Spleen (tissue), 11 donors: ENCODE measurements at regions not wholly inside any gene's neighbourhood (a gene's known extent, or its start where the extent isn't known, plus 50 kb on each side); places are given as distances from the start of the nearest gene placed in this dataset.
A peak's percentile ranks its signal among the peaks of the same experiment; 100 is the strongest.

Experiments
- DNase-seq: peaks from one replicate; pipeline ENCODE4 v3.0.0-alpha.2; 2020
- H3K27ac ChIP-seq, 8 donors: fragments of 200-600 bp; sonication (generic) in 7 of 8; 1 replicate in 4 of 8; 2 replicates in 4 of 8; pipeline versions ENCODE4 v1.5.0 to v1.8.0; 2016 to 2021; ENCODE audit warnings: inconsistent platforms in 4 of 8, mild to moderate bottlenecking in 4 of 8, moderate library complexity in 1 of 8
- H3K27me3 ChIP-seq, 7 donors: fragments of 200-600 bp; sonication (generic) in 6 of 7; replicated peaks in 1 of 7; 1 replicate in 4 of 7; 2 replicates in 3 of 7; pipeline versions ENCODE4 v1.5.0 to v1.8.0; 2016 to 2021; ENCODE audit warnings: inconsistent platforms in 3 of 7, mild to moderate bottlenecking in 1 of 7
- H3K36me3 ChIP-seq, 6 donors: fragments of 200-600 bp; sonication (generic) in 5 of 6; 1 replicate in 4 of 6; 2 replicates in 2 of 6; pipeline versions ENCODE4 v1.5.0 to v1.8.0; 2016 to 2021; ENCODE audit warnings: inconsistent platforms in 2 of 6
- H3K4me1 ChIP-seq, 6 donors: fragments of 200-600 bp; sonication (generic) in 5 of 6; 1 replicate in 3 of 6; 2 replicates in 3 of 6; pipeline versions ENCODE4 v1.5.0 to v1.8.0; 2016 to 2021; ENCODE audit warnings: inconsistent platforms in 3 of 6
- H3K4me3 ChIP-seq, 8 donors: fragments of 200-600 bp; sonication (generic) in 7 of 8; 1 replicate in 4 of 8; 2 replicates in 4 of 8; pipeline versions ENCODE4 v1.5.0 to v1.8.0; 2016 to 2021; ENCODE audit warnings: inconsistent platforms in 4 of 8, mild to moderate bottlenecking in 4 of 8, moderate library complexity in 2 of 8
- H3K9me3 ChIP-seq, 8 donors: fragments of 200-600 bp; sonication (generic) in 7 of 8; 1 replicate in 4 of 8; 2 replicates in 4 of 8; pipeline versions ENCODE4 v1.5.0 to v1.8.0; 2016 to 2021; ENCODE audit warnings: inconsistent platforms in 4 of 8
- POLR2A ChIP-seq, 3 donors: fragments of 450-650 bp; IDR thresholded peaks; one replicate each; pipeline ENCODE4 v1.5.1; 2017; ENCODE audit warnings: antibody characterized with exemption in 3 of 3, mild to moderate bottlenecking in 1 of 3
- POLR2AphosphoS5 ChIP-seq, 3 donors: sonication (generic); formaldehyde crosslinking; IDR thresholded peaks; one replicate each; pipeline ENCODE4 v1.5.1; 2017; ENCODE audit warnings: antibody characterized with exemption in 3 of 3
- WGBS, 5 donors: extraction: QIAGEN DNeasy Blood & Tissue Kit in 3 of 5; methylation state at CpG; one replicate each; pipeline versions ENCODE4 v1.1.5 to v1.1.7; 2013 to 2018; 5-methylcytosine and 5-hydroxymethylcytosine counted together
- intact Hi-C: fragments of 100-400 bp; cut with DNase I; formaldehyde crosslinking; loops from one replicate; pipeline ENCODE4 v1.15.0; 2023; ENCODE audit warnings: low total_unique reads
- TF ChIP-seq, protein P1 (sequence below), 11 experiments: fragments of 200-600 bp in 7 of 11; fragments of 450-650 bp in 4 of 11; sonication (generic) in 4 of 11; IDR thresholded peaks in 8 of 11; conservative IDR thresholded peaks in 3 of 11; 1 replicate in 7 of 11; 2 replicates in 4 of 11; pipeline versions ENCODE4 v1.4.0 to v1.8.0; 2016 to 2021; ENCODE audit warnings: antibody characterized with exemption in 11 of 11, inconsistent platforms in 4 of 11, mild to moderate bottlenecking in 1 of 11
- donor health status: healthy with polysubstance abuse.
- donor health status: DM: no; HTN: no; CAD: no; lungs with moderate emphysema.
- donor health status: DM: no; HTN: no; CAD: no.
- donor health status: Bipolar disorder and iron deficiency.
- donor health status: healthy.
- donor health status: DM: no; HTN: no; CAD: no.
- donor health status: DM: yes; HTN: yes; CAD: no.

GRCh38 chr7:25672496-25672895 is 444.2 kb upstream of the NPVF start:
- H3K27ac ChIP-seq, result peak overlapping the region in 1 of 8 donors; percentile 32
- WGBS, 5 donors, result 49 to 82% (median 76%) methylated on average over 5 of the region's 5 CpGs
- no peaks in the 10 kb centered on the region for H3K4me1 ChIP-seq
- no peaks in the 10 kb centered on the region for H3K27me3 ChIP-seq
- H3K9me3 ChIP-seq, result no peaks in the 10 kb centered on the region
- DNase-seq, result no peak
- TF ChIP-seq POLR2AphosphoS5 (IDR thresholded peaks at IDR 0.05) (no peak), POLR2A (IDR thresholded peaks at IDR 0.05) (no peak)
- TF ChIP-seq, protein P1, sequence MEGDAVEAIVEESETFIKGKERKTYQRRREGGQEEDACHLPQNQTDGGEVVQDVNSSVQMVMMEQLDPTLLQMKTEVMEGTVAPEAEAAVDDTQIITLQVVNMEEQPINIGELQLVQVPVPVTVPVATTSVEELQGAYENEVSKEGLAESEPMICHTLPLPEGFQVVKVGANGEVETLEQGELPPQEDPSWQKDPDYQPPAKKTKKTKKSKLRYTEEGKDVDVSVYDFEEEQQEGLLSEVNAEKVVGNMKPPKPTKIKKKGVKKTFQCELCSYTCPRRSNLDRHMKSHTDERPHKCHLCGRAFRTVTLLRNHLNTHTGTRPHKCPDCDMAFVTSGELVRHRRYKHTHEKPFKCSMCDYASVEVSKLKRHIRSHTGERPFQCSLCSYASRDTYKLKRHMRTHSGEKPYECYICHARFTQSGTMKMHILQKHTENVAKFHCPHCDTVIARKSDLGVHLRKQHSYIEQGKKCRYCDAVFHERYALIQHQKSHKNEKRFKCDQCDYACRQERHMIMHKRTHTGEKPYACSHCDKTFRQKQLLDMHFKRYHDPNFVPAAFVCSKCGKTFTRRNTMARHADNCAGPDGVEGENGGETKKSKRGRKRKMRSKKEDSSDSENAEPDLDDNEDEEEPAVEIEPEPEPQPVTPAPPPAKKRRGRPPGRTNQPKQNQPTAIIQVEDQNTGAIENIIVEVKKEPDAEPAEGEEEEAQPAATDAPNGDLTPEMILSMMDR (IDR thresholded peaks at IDR 0.05 in 8 of 11, conservative IDR thresholded peaks at IDR 0.05 in 3 of 11), result no peak
- no peak overlapping the region for H3K4me3 ChIP-seq
- H3K36me3 ChIP-seq, result no peaks in the 10 kb centered on the region
- intact Hi-C loops, result no loop called here

DNA sequence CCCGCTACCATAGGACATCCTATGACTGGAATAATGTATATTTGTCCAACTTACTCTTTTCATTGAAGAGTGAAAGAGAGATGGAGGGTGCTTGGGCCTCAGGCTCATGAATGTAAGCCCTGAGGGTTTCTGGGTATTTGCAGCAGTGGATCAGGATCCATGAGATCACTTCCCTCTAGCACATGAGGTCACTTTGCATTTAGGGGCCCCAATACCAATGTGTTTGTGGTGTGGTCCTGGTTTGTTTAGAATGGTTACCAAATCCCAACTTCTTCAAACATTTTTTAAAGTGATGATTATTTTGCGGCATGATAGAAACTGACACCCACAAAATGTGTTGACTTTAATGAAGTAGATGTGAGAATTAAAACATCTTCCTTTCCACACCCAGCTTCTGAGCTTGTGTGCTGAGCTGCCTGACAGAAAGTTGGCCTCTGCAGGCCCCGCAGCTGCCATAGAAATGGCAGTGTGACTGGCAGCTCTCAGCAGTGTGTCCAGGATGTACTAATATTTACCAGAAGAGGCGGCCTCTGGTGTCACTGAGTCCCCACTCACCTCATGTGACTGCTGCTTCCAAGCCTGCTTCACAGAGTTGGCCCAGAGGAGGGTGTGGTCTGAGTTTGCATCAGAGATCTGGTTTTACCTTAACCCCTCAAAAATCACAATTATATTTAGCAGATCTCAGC is 447.6 kb upstream of the NPVF start:
- Histone ChIP-seq H3K4me3 (no peak overlapping the region), H3K27me3 (no peaks in the 10 kb centered on the region), H3K9me3 (no peaks in the 10 kb centered on the region), H3K36me3 (no peaks in the 10 kb centered on the region), H3K27ac (no peak overlapping the region), H3K4me1 (no peaks in the 10 kb centered on the region)
- no peak for DNase-seq
- TF ChIP-seq POLR2A (IDR thresholded peaks at IDR 0.05) (no peak), POLR2AphosphoS5 (IDR thresholded peaks at IDR 0.05) (no peak)
- TF ChIP-seq, protein P1 (IDR thresholded peaks at IDR 0.05 in 8 of 11, conservative IDR thresholded peaks at IDR 0.05 in 3 of 11), result no peak
- intact Hi-C loops, result no loop called here
- WGBS, 5 donors, result 84 to 98% (median 88%) methylated on average over 4 of the region's 4 CpGs

DNA sequence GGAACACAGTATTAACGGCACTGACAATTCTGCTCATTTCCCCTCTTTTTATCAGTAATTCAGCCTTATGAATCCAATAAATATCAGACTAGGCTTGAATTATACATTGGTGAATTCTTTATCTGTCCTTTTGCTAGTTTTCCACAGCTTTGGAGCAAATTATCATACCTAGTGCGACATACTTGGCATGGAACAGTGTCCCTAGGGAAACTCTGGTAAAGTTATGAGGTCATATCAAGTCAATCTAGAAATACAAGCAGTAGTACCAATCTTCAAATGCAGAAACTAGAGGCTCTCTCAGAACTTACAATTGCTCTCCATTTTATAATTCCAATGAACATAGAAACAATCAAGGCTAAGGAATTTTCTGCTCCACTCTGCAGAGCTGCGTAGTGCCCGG is 449.3 kb upstream of the NPVF start:
- TF ChIP-seq, protein P1 (IDR thresholded peaks at IDR 0.05 in 8 of 11, conservative IDR thresholded peaks at IDR 0.05 in 3 of 11), result no peak
- TF ChIP-seq POLR2A (IDR thresholded peaks at IDR 0.05) (no peak), POLR2AphosphoS5 (IDR thresholded peaks at IDR 0.05) (no peak)
- no peak for DNase-seq
- no peak overlapping the region for H3K4me3 ChIP-seq
- 86 to 98% (median 94%) methylated on average over 4 of the region's 4 CpGs for WGBS, 5 donors
- no peaks in the 10 kb centered on the region for H3K27me3 ChIP-seq
- H3K4me1 ChIP-seq, result no peaks in the 10 kb centered on the region
- H3K36me3 ChIP-seq, result no peaks in the 10 kb centered on the region
- intact Hi-C loops, result no loop called here
- no peak overlapping the region for H3K27ac ChIP-seq
- H3K9me3 ChIP-seq, result no peaks in the 10 kb centered on the region

- Histone ChIP-seq H3K27ac (no peak overlapping the region), H3K9me3 (no peaks in the 10 kb centered on the region), H3K4me3 (no peak overlapping the region), H3K36me3 (no peaks in the 10 kb centered on the region), H3K4me1 (no peaks in the 10 kb centered on the region), H3K27me3 (no peaks in the 10 kb centered on the region)
- WGBS, 5 donors, result 91 to 97% (median 92%) methylated on average over 1 of the region's 1 CpG
- intact Hi-C loops, result no loop called here
- DNase-seq, result no peak
- TF ChIP-seq, protein P1 (IDR thresholded peaks at IDR 0.05 in 8 of 11, conservative IDR thresholded peaks at IDR 0.05 in 3 of 11), result no peak
- no peak for TF ChIP-seq POLR2AphosphoS5 (IDR thresholded peaks at IDR 0.05)
- TF ChIP-seq POLR2A (IDR thresholded peaks at IDR 0.05), result no peak
Measured at GRCh38 chr7:25678215-25678614, 449.9 kb upstream of the NPVF start.
